Right lobe of liver (tissue), 6 donors: ENCODE measurements at regions not wholly inside any gene's neighbourhood (a gene's known extent, or its start where the extent isn't known, plus 50 kb on each side); places are given as distances from the start of the nearest gene placed in this dataset.

Experiments used
- ATAC-seq, 4 donors: fragments of 200-7000 bp; cut with Tn5 transposase; one replicate each; pipeline ENCODE4 v1.9.1; 2020; ENCODE audit warnings: mild to moderate bottlenecking in 4 of 4, moderate library complexity in 4 of 4
- DNase-seq, 3 donors: peaks; one replicate each; pipeline ENCODE4 v3.0.0-alpha.2; 2020
- H3K27ac ChIP-seq, 3 donors: fragments of 200-600 bp; one replicate each; pipeline ENCODE4 v1.8.0; 2022
- H3K27me3 ChIP-seq, 2 donors: fragments of 200-600 bp; one replicate each; pipeline ENCODE4 v1.8.0; 2022
- H3K36me3 ChIP-seq, 4 donors: fragments of 200-600 bp; sonication (generic) in 1 of 4; one replicate each; pipeline versions ENCODE4 v1.5.1 to v1.8.0; 2017 to 2022; ENCODE audit warnings: control low read depth in 1 of 4
- H3K4me1 ChIP-seq, 4 donors: fragments of 200-600 bp; sonication (generic) in 1 of 4; one replicate each; pipeline versions ENCODE4 v1.5.1 to v1.8.0; 2017 to 2022; ENCODE audit warnings: control low read depth in 1 of 4
- H3K4me3 ChIP-seq, 3 donors: fragments of 200-600 bp; one replicate each; pipeline ENCODE4 v1.8.0; 2022
- H3K9me3 ChIP-seq, 4 donors: fragments of 200-600 bp; sonication (generic) in 1 of 4; one replicate each; pipeline versions ENCODE4 v1.5.1 to v1.8.0; 2017 to 2022; ENCODE audit warnings: control low read depth in 1 of 4
- POLR2A ChIP-seq: fragments of 450-650 bp; IDR thresholded peaks from one replicate; pipeline ENCODE4 v1.6.1; 2017; ENCODE audit warnings: antibody characterized with exemption, mild to moderate bottlenecking
- WGBS: methylation state at CpG from one replicate; pipeline ENCODE4 v1.1.6; 2018; ENCODE audit warnings: low coverage, low lambda C conversion rate; ENCODE audit not compliant: insufficient coverage; ENCODE audit errors: missing lambda C conversion rate; 5-methylcytosine and 5-hydroxymethylcytosine counted together
- intact Hi-C, 2 donors: fragments of 100-400 bp; cut with DNase I; formaldehyde crosslinking; loops; one replicate each; pipeline versions ENCODE4 v1.11.2 to v1.14.1; 2022
- TF ChIP-seq, protein P1 (sequence below), 4 donors: fragments of 200-600 bp in 3 of 4; fragments of 450-650 bp in 1 of 4; IDR thresholded peaks; one replicate each; pipeline versions ENCODE4 v1.5.1 to v1.8.0; 2016 to 2022; ENCODE audit warnings: antibody characterized with exemption in 4 of 4, mild to moderate bottlenecking in 2 of 4
- donor health status: DM: no; HTN: yes; CAD: no.
- donor health status: DM: no; HTN: no; CAD: no.
- donor health status: DM: no; HTN: no; CAD: no.
- donor health status: DM: no; HTN: yes; CAD: no.
- donor health status: DM: no; HTN: yes; CAD: no.

DNA sequence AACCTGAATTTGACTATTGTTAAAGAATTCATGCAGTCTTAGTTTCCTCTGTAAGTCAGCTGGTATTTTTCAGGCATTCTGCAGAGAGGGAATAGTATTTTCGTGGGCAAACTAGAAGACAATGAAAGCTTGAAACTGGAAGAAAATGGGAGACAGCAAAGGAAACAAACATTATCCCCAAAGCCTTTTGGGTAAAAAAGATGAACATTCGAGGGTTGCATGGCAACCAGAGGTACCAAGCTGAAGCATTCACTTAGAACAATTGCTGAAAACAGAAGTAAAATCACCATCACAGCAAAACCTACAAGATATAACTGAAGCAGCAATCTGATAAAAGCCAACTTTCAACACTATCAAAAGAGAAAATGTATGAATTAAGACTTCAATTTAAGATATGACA, 233.7 kb downstream of the SCG2 start:
- Histone ChIP-seq H3K9me3 (no peaks in the 10 kb centered on the region), H3K4me1 (no peaks in the 10 kb centered on the region), H3K36me3 (no peaks in the 10 kb centered on the region), H3K27me3 (no peaks in the 10 kb centered on the region), H3K27ac (no peak overlapping the region), H3K4me3 (no peak overlapping the region)
- no peak for DNase-seq
- 18% methylated on average over 2 of the region's 2 CpGs for WGBS
- no peak for ATAC-seq
- intact Hi-C loops = no loop called here
- TF ChIP-seq, protein P1, sequence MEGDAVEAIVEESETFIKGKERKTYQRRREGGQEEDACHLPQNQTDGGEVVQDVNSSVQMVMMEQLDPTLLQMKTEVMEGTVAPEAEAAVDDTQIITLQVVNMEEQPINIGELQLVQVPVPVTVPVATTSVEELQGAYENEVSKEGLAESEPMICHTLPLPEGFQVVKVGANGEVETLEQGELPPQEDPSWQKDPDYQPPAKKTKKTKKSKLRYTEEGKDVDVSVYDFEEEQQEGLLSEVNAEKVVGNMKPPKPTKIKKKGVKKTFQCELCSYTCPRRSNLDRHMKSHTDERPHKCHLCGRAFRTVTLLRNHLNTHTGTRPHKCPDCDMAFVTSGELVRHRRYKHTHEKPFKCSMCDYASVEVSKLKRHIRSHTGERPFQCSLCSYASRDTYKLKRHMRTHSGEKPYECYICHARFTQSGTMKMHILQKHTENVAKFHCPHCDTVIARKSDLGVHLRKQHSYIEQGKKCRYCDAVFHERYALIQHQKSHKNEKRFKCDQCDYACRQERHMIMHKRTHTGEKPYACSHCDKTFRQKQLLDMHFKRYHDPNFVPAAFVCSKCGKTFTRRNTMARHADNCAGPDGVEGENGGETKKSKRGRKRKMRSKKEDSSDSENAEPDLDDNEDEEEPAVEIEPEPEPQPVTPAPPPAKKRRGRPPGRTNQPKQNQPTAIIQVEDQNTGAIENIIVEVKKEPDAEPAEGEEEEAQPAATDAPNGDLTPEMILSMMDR (IDR thresholded peaks at IDR 0.05) = no peak

DNA sequence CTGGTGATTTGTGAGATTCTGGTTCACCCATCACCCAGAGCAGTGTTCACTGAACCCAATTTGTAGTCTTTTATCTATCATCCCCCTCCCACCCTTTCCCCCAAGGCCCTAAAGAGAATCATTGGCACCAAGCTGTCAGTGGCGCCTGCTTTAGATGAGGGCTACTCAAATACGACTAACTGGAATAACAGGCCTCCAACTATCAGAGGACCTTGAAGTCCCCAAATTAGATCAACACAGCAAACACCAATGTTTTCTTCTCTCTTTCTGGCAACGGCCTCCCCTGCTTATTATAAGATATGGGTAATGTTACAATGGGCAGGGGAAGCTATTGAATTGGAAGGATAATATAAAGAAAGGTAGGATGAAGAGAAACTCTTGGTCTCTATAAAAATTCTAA, 232.3 kb downstream of the SCG2 start:
- TF ChIP-seq POLR2A = no peak
- TF ChIP-seq, protein P1 (IDR thresholded peaks at IDR 0.05) = no peak
- no peak overlapping the region for H3K27ac ChIP-seq
- no peaks in the 10 kb centered on the region for H3K36me3 ChIP-seq
- no peaks in the 10 kb centered on the region for H3K9me3 ChIP-seq
- DNase-seq = no peak
- intact Hi-C loops = no loop called here
- H3K27me3 ChIP-seq = no peaks in the 10 kb centered on the region
- H3K4me1 ChIP-seq = no peaks in the 10 kb centered on the region
- WGBS = 28% methylated on average over 3 of the region's 3 CpGs
- no peak overlapping the region for H3K4me3 ChIP-seq
- ATAC-seq = no peak

DNA sequence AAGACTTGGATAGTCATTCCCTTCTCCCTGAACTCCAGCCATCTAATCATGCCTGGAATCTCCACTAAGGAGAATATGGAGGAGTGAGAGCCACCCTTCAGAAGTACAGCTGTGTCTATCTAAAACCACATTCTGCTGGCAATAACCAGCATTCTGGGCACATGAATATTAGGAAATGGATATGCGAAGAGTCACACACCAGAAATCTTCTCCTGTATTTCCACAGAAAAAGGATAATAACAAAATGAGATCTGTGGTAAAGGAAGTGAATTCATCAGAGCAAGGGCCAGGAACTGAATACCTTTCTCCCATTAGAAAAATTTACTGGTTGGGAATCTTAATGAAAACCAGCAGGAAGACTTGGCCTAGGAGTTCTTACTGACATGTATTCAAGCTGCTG, 218.8 kb downstream of the SCG2 start:
- TF ChIP-seq, protein P1 (IDR thresholded peaks at IDR 0.05) = no peak
- no peak for TF ChIP-seq POLR2A
- DNase-seq (no peak), ATAC-seq (no peak)
- no peaks in the 10 kb centered on the region for H3K36me3 ChIP-seq
- no peak overlapping the region for H3K4me3 ChIP-seq
- H3K27ac ChIP-seq = no peak overlapping the region
- WGBS = 67% methylated on average over 1 of the region's 1 CpG
- H3K27me3 ChIP-seq = no peaks in the 10 kb centered on the region
- intact Hi-C loops = no loop called here
- H3K9me3 ChIP-seq = no peaks in the 10 kb centered on the region
- H3K4me1 ChIP-seq = no peaks in the 10 kb centered on the region

DNA sequence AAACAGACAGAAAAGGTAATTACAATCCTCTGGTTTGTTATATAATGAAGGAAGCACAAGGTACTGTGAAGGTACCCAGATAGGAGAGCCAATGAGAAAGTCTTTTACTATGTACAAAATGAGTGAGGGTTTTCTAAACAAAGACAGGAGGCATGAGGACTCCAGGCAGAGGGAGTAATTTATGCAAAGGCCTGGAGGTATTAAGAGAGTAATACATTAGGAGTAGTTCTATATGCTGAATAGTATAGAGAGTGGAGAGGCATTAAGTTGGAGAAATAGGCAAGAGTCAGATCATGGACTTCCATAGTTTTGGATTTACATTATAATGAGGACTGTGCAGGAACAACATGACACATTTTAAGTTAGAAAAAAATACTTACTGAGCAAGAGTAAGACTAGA, 216.0 kb downstream of the SCG2 start:
- ATAC-seq = no peak
- intact Hi-C loops = no loop called here
- Histone ChIP-seq H3K27me3 (no peaks in the 10 kb centered on the region), H3K4me3 (no peak overlapping the region), H3K9me3 (no peaks in the 10 kb centered on the region), H3K27ac (no peak overlapping the region), H3K4me1 (no peaks in the 10 kb centered on the region), H3K36me3 (no peaks in the 10 kb centered on the region)
- TF ChIP-seq POLR2A = no peak
- TF ChIP-seq, protein P1 (IDR thresholded peaks at IDR 0.05) = no peak
- DNase-seq = no peak

DNA sequence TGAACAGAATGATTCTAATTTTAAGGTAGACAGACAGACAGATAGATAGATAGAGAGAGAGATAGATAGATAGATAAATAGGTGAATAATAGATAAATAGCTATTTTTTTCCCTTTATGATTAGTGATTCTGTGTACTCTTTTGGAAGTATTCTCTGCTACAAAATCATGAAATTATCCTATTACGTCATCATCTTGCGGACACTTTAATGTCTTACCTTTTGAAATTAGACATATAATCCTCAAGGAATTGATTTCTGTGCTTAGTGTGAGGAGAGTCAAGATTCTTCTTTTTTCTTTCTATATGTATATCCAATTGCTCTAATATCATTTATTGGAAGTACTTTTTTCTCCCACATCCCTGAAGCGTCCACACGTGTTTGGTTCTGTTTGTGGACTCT, 215.2 kb downstream of the SCG2 start:
- Histone ChIP-seq H3K27ac (no peak overlapping the region), H3K4me3 (no peak overlapping the region), H3K9me3 (no peaks in the 10 kb centered on the region), H3K4me1 (no peaks in the 10 kb centered on the region), H3K27me3 (no peaks in the 10 kb centered on the region), H3K36me3 (no peaks in the 10 kb centered on the region)
- intact Hi-C loops = no loop called here
- TF ChIP-seq, protein P1 (IDR thresholded peaks at IDR 0.05) = no peak
- TF ChIP-seq POLR2A = no peak
- ATAC-seq (no peak), DNase-seq (no peak)
- 67% methylated on average over 4 of the region's 4 CpGs for WGBS
